ENCODE measurements at regions not wholly inside any gene's neighbourhood (a gene's known extent, or its start where the extent isn't known, plus 50 kb on each side); places are given as distances from the start of the nearest gene placed in this dataset.

DNA sequence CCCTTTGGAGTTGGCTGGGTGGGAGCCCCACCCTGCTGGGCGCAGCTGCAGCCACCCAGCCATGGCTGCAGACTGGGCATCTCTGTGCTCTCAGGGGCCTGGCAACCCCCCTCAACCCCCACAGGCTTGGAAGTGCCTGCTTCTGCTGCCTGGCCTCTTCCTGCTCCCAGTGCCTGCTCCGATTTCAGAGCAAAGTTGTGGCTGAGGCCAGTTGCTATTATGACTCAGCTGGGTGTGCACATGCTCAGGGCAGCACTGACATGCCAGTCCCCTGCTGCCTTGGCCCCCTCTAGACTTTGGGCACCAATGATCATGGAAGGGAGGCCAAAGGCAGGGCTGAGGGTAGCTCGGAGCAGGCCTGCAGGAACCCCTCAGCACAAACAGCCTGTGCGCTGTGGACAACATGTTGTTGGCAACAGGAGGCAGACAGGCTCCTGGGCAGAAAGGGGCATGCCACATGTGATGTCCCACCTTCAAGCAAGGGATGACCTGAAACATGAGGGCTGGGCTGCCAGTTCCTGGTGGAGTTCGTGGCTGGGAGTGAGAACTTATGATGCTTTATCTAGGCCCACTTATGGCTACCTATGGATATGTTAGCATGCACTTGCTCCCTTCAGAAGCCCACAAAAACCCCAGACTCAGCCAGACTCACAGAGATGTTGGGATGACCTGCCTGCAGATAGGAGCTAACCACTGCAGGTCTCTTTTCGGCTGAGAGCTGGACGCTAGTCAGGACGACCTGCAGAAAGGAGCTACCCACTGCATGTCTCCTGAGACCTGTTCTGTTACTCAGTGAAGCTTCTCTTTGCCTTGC lies 96.4 kb upstream of the AMOTL1 start:
- DNase-seq (ENCODE audit: low spot score), result no peak

DNA sequence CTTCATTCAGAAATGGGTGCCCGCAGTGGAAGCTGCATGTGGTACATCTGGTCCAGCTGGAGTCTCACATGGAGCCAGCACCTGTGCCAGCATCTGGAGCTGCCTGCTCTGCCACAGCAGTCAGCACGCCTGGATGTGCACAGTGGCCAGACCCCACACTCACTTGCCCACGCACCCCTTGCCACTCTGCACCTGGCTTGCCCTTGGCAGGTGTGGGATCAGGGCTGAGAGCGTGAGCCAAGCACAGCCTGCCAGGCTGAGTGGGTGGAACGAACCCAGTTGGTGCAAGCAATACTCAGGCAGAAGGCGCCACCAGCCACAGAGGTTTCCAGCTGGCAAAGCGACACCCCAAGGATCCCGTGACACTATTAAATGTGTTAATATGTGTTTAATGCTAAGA lies 95.5 kb upstream of the AMOTL1 start:
- no peak for DNase-seq (ENCODE audit: low spot score)

DNA sequence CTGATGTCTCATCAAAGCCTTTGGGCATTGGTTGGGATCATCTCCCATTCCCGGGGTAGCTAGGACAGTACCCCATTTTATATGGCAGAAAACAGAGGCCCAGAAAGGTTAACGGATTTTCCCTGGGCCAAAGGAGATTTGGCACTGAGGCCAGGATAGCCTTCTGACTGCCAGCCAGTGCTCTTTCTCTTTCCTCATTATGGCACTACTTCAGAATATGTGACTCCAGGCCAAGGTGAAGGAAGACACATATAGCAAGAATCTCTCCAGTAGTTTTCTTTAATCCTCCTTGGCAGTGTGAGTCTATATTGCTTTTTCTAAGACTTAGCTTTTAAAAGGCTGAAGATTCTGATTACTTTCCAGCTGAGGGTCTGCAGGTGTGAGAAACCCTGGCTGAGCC lies 94.8 kb upstream of the AMOTL1 start:
- DNase-seq (ENCODE audit: low spot score), result no peak

DNA sequence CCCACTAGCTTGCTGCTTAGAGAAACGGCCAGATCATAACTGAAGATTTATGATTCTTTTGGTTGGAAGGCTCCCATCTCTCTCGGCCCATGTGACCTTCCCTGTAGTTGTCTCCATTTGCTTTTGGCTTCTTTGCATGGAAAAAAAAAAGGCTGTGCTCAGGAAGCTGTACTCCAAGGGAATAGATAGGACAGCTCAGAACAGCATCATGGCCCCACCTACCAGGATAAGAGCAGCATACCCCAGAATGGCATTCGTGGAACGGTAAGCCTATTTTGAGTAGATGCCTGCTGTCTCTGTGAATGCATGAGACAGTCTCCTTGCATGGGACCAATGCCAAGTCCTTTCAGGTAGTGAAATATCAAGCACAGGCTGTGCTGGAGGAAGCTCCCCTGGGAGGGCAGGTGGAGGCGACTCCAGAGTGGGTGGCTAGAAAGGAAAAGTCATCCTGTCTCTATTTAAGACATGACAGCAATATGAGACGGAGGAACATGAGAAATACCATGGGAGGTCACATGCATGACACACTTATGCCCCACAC lies 94.1 kb upstream of the AMOTL1 start:
- DNase-seq (ENCODE audit: low spot score), result no peak

DNA sequence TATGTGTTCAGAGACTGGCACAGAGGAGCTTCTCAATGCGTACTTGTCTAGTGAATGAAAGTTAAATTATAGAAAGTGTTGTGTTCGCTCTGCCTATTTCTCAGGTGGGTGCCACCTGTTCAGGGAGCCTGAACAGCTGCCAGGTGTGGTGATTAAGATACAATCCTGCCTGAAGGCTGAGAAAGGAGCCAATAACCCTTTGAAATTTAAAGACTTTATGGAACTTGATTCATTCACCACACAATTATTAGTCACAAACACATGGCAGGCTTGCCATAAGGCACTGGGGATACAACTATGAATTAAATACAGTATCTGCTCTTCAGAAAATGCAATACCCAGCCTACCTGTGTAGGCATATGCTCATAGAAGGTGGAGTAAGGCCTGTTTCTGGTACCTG lies 92.9 kb upstream of the AMOTL1 start:
- no peak for DNase-seq (ENCODE audit: low spot score)

DNA sequence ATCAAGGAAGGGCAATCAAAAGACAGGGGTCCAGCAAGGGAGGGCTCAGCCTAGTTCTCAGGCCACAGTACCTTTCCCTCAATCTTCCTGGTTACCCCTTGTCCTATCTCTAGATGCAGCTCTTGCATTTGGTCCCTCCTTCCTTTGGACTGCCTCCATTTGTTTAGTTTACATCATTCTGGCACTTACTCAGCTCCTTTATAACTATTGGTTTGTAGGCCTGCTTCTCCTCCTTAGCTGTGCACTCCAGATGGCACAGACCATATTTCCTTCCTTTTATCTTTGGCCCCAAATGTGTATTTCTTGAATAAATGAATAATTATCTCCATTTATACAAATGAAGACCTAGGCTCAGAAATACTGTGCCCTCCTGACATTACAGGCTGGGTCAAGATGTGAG lies 92.3 kb upstream of the AMOTL1 start:
- peak; percentile 10 for DNase-seq (ENCODE audit: low spot score)

DNA sequence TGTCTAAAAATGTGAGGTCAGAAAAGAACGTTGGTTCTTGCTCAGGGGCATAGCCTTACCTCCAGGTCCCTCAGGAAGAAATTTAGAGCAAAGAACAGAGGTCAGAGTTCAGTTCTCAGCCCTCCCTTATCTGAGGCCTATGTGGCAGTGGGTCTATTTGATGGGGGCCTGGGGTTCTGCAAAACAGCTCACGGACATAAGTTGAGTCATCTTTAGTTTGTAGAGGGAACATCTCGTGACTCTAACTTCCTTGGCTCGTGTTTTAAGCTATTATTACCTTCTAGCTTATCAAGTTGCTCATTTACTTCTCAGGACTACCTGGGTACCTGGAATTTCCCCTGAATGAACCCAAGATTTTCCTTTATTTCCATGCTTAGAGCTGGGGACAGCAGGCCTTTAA lies 91.3 kb upstream of the AMOTL1 start:
- no peak for DNase-seq (ENCODE audit: low spot score)

DNA sequence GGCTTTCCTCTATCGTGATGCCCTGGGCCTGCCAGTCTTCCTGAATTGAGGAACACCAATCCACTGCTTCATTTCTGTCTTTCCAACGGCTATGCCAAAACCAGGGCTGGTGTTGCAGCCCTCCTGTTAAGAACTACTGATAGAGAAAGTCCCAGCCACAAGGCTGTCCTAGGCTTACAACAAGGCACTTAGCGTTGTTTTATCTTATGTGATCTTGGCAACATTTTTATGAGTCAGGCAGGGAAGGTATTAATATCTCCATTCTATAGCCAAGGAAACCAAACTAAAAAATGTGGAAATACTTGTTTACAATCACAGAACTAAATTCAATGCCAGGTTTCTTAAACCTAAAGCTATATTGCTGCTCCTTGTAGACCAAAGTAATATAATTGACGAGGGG lies 89.9 kb upstream of the AMOTL1 start:
- DNase-seq (ENCODE audit: low spot score), result no peak

DNA sequence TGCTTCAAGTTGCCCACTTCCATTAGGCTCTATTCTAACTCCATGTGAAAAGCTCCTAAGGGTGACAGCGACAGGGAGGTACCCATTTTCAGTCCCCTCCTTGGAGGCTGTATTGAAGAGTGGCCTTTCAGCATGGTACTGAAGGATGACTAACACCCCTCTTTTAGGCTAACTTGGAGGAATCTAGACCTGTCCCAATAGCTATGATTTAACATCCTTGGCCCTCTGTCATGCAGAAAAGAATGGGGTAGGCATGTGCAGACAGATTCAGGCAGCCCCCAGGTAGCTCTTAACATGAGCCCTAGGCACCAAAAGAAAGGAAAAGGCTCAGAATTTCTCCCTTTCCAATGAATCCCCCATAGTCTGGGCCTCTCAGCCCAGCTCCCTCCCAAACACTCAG lies 89.3 kb upstream of the AMOTL1 start:
- DNase-seq (ENCODE audit: low spot score), result no peak

DNA sequence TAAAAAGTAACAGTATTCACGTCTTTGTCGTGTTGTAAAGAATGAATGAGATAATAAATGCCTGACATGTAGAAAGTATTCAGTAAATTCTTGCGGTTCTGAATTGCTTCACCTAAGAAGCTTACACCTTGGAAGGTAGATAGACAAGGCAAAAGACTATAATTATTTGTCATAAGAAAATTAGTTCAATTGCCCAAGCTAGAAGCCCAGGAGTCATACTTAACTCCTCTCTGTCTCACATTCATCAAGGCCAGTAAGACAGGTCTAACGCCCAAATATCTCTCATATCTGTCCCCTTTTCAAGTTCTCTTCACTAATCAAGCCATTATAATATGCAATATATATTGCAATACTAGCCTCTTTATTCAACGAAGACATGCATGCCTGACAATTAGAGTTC lies 87.7 kb upstream of the AMOTL1 start:
- DNase-seq (ENCODE audit: low spot score), result no peak

DNA sequence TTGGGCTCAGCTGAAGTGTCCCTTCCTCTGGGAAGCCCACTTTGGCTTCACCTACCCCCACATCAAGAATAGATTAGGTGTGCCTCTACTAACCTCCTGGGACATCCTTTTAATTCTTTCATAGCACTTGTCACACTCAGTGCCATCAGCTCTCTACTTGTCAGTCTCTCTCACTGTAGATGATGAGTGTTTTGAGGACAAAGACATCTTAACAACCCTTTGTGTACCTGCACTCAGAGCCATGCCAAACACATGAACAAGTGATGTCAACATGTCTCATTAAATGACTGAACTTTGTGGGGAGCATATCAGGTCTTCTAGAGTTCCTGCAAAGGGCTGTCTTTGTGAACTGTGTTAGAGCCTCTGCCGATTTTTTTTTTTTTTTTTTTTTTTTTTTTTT lies 87.0 kb upstream of the AMOTL1 start:
- DNase-seq (ENCODE audit: low spot score), result no peak

DNA sequence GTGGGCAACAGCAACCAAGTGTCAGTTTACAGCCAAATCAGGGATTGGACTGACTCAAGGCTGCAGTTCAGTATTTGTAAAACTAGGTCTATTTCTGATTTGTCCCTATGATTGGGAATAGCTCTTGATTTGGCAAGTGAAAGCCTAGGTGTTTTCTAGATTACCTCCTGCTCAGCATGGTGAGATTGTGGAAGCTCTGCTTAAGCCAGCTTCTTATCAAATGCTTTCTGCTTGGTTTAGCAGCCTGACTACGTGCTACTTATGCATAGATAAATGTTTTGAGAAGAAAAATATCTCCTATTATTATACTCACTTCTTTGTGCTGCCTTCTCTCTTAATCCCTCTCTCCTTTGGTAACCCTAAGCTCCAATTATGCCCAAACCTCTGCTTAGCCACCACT lies 86.3 kb upstream of the AMOTL1 start:
- no peak for DNase-seq (ENCODE audit: low spot score)

DNA sequence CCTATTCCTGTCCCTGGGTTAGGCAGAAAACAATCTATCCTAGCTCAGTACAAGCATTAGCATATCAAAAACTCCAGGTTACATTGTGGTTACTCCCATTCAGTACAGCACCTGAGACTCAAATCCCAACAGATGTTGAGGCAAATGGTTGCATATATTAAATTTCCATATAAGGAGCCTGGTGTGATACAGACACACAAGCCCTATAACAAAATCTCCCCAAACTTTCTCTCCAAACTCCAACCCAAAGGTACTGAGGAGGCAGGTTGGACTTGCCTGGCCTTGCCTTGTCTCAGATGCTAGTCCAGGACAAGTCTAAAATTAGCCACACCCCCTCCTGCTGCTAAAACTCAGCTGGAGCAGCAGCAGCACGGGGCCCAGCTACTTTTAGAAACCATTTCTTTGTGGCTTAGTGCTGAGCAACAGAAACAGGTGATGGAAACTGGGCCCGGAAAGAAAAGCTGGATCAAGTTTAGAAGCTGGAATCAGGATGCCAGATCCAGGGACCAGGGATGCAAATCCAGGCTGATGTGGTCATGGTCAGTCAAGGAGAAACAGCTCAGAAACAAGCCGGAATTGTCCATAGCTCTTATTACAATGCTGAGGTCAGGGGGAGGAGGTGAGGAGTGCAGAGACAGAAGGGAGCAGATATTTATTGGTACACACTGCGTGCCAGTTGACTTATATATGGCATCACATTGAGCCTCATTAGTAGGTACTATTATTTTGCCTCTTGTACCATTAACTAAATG lies 73.7 kb upstream of the AMOTL1 start:
- DNase-seq (ENCODE audit: low spot score), result no peak

DNA sequence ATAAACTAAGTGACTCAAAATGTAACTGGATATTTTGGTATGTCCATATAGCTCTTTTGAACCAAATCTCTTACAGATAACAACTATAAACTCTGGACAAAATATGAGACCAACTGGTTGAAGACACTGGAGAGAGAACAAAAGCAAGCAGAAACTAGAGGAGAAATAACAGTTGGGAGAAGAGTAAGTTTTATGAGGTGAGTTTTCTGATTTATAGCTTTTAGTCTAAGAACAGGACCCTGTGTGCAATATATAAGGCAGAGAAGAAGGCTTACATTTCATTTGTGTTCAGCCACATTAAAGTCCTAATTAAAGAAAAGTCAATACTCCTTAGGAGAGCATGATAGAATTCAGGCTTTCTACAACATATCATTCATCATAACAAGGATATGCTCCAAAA lies 71.0 kb upstream of the AMOTL1 start:
- DNase-seq (ENCODE audit: low spot score), result no peak

DNA sequence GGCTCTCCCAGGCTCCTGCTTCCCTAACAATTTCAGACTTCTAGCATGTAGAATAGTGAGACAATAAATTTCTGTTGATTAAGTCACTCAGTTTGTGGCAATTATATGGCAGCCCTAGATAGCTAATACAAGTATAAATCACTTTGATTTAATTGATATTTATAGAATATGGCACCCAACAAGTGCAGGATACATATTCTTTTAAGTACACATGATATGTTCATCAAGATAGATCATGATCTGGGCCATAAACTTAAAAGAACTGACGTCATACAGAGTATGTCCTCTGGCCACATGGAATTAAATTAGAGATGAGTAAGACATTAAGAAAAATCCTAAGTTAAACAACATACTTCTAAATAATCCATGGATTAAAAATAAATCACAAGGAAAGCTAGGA lies 67.5 kb upstream of the AMOTL1 start:
- DNase-seq (ENCODE audit: low spot score), result no peak

DNA sequence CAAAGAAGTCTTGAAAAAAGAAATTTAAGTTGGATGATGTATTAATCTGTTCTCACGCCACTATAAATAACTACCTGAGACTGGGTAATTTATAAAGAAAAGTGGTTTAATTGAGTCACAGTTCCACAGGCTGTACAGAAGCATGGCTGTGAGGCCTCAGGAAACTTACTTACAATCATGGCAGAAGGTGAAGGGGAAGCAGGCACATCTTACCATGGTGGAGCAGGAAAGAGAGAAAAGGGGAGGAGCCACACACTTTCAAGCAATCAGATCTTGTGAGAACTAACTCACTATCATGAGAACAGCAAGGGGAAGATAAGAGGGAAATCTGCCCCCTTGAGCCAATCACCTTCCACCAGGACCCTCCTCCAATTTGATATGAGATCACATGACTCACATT lies 65.7 kb upstream of the AMOTL1 start:
- DNase-seq (ENCODE audit: low spot score), result no peak

DNA sequence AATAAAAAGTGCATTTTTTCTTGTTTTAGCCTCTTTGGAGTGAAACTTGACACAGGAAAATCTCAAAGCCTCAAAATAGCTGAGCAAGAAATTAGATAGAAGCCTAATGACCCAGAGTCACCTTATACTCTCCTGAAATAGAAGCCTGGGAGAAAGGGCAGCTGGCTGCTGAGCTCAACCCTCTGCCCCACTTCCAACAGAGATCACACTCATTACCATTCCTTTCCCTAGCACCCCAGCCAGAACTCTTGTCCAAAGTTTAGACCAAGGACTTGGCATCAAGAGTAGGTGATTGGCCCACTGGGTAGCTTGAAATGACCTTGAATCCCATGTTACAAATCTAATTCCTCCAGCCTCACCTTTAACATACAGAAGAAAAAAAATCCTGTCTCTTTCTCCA lies 62.7 kb upstream of the AMOTL1 start:
- peak; percentile 5 for DNase-seq (ENCODE audit: low spot score)

DNA sequence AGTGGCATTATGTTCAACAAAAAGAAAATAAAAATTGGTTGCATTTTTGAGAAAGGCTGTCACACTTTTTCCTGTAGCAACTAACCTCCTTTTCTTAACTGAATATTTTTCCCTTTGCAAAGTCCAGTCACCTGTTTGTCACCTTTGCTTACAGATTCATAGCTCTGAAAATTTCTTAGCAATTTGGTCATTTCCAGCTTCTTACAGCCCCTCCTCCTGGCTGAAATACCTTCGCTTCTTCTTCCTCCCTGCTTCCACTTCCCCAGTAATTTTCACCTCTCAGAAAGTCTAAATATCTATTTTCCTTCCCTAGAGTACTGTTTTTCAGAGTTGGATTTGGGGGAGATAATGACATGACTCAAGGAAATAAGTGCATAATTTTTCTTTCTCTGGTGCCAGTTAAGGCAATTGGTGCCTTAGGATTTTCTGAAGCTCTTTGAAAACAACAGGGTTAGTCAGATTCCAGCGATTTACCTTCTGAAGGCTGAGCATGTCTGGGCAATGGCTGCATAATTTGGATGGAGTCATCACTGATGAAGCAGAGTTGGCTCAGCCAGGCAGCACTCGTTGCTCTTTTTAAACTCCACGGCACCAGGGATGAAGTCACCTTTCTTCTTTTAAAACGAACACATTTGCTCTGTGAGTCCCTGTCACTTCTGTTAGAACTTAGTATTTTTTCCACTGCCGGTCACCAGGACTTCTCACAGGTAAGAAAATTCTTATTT lies 62.1 kb upstream of the AMOTL1 start:
- no peak for DNase-seq (ENCODE audit: low spot score)

DNA sequence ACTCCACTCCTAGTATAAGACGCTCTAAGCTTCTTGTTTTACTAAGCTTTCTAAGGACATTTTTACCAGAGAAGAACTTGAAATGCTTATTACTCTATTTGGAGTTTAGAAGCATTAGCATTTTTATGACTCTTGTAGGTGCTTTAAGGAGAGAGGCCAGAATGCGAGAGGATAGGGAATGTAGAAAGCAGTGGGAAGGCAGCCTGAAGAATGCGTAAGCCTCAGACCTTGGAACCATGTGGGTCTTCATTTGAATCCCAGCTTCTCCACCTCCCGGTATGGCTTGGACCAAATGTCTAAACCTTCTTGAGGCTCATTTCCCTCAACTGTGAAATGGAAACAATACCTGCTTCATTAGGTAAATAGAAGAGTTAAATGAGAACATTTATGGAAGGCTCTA lies 60.0 kb upstream of the AMOTL1 start:
- no peak for DNase-seq (ENCODE audit: low spot score)

DNA sequence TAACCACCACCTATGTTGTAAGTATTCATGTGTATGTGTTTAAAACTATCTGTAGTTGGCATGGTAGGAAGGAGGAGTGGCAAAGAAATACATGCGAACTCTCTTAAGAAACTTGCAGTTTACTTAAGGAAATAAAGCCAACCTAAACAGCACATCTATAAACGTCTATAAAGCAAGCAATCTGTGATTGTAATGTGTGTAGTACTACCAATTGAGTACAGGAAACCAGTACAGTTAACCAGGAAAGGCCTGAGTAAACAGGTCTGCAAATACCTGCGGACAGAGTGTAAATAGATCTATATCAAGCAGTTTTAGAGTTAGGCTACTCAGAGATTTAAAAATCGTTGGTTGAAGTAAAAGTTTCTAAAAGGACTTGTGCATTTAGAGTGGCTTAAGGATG lies 59.5 kb upstream of the AMOTL1 start:
- no peak for DNase-seq (ENCODE audit: low spot score)

DNA sequence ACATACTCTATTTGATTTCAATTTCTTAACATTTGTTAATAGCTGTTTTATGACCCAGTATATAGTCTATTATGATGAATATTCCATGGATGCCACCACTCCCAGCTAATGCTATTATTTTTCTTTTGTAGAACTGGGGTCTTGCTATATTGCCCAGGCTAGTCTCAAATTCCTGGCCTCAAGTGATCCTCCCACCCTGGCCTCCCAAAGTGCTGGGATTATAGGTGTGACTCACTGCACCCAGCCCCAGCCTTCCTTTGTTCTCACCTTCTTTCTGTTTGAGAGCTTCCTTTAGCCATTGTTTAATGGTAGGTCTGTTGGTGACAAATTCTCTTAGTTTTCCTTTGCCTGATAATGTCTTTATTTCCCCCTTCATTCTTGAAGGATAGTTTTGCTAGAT lies 52.9 kb upstream of the AMOTL1 start:
- DNase-seq (ENCODE audit: low spot score), result no peak

DNA sequence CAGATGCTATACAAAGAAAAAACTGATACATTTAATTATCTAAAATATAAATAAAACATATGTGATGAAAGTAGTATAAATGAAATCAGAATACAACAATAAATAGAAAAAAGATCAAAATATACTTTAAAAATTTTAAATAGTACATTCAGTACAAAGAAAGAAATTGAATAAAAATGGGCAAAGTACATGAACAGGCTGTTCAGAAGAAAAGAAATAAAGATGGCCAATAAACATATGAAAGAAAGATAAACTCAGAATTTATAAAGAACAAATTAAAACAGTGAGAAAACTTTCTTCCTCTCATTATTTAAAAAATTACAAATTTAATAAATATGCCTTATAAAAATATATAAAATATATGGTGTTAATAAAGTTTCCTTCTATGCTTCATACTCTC lies 50.5 kb upstream of the AMOTL1 start:
- no peak for DNase-seq (ENCODE audit: low spot score)

Data from Ammon's horn (tissue), 1 donor.